Ecto neural progenitor cell (in vitro differentiated cells): ENCODE measurements at regions not wholly inside any gene's neighbourhood (a gene's known extent, or its start where the extent isn't known, plus 50 kb on each side); places are given as distances from the start of the nearest gene placed in this dataset.
"Not testable (repeated sequence)": the region's sequence is repeated elsewhere in the genome, so short reads cannot be mapped to it uniquely, and the experiment has no call there.

Source experiments
- DNase-seq: peaks from one replicate; pipeline ENCODE4 v3.0.0-alpha.2; 2018; ENCODE audit warnings: low spot score

GRCh38 chr19:5259750-5260149 lies 80.9 kb downstream of the PTPRS start:
- DNase-seq: no peak

DNA sequence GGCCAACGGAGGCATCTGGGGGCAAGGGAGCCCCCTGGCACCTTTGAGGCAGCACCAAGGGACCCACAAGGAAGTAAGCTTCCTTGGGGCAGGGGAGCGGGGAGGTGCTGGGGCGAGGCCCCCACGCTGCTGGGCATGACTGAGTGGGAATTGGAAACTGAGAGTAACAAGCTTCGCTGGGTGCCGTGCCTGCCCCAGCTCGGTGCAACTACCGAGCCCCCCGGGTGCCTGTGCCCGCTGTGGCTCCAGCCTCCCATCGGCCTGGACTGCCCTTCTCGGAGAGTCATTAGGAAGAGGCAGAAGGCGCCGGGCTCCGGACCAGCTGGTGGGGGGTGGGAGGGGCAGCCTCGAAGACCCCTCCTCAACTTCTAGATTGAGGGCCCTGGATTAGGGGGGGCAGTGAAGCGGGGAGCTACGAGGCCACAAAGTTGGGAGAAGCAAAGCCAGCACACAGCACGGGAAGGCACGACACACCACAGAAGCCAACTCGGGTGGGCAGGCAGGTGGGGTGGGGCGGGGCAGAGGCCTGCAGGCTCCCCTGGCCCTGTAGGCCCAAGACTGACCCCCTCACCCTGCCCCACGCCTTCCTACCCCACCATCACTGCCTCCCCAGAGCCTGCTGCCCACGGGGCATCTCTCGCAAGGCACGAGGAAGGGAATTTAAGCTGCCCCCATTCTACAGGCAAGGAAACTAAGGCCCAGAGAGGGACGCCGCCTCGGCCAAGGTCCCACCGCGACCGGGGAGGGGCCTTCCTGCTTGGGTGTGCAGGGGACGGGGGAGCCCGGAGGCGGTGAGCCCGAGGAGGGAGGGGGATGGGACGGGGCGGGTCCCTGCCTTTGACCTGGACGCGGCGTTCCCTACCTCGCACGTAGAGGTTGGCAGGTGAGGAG lies 83.2 kb downstream of the PTPRS start:
- no peak for DNase-seq

- no peak for DNase-seq
Measured at GRCh38 chr19:5255602-5256231, 84.9 kb downstream of the PTPRS start.

- no peak for DNase-seq
Measured at GRCh38 chr19:5254944-5255343, 85.7 kb downstream of the PTPRS start.

GRCh38 chr19:5254543-5254942 lies 86.1 kb downstream of the PTPRS start:
- DNase-seq: no peak

DNA sequence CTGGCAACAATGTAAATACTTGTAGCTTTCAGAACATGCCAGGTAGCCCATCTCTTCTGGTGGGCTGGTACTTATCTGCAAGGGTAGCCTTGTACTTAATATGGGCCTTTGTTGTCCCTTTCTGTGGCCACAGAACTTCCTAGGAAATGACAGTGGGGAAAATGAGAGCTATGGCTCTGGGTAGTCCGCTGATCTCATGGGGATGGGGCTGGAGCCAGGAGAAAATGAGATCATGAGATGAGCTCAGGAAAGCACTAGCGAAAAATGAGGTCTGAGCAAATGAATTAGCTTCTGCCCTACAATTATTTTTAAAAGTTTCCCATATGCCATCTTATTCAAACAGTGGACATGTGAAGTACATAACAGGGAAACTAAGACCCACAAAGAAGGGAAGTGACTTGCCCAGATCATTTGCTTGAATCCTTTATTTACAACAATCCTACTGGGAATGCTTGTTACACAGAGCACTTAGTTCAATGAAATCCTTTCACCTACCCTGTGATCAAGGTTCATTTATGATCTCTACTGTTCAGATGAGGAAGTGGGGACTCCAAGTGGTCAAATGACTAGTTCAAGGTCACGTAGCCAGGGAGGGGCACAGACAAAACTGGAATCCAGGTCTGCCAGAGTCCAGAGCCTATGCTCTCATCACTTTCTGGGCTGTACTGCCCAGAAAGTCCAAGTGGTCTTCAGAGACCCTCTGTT lies 87.1 kb downstream of the PTPRS start:
- no peak for DNase-seq

- no peak for DNase-seq
Measured at GRCh38 chr19:5251096-5252065, 89.2 kb downstream of the PTPRS start.

GRCh38 chr19:5250127-5250659 lies 90.4 kb downstream of the PTPRS start:
- no peak for DNase-seq

DNA sequence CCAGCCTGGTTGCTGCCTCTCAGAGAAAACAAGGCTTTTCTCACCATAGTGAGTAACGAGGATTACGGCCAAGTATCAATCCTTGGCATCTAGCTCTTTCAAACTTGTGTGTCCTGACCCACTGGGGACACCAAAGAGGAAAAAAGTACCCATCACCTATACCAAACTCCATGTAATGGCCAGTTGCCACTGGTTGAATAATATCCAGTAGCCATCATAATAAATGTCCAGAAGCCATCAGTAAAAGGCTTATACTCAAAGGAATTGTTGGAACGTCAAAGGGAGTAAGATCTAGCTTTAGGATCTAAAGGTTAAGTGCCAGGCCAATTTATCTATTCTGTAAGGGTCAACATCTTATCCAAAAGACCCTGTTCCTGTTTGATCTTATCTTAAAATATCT lies 91.1 kb downstream of the PTPRS start:
- no peak for DNase-seq

GRCh38 chr19:5247957-5248705 lies 92.5 kb downstream of the PTPRS start:
- no peak for DNase-seq

DNA sequence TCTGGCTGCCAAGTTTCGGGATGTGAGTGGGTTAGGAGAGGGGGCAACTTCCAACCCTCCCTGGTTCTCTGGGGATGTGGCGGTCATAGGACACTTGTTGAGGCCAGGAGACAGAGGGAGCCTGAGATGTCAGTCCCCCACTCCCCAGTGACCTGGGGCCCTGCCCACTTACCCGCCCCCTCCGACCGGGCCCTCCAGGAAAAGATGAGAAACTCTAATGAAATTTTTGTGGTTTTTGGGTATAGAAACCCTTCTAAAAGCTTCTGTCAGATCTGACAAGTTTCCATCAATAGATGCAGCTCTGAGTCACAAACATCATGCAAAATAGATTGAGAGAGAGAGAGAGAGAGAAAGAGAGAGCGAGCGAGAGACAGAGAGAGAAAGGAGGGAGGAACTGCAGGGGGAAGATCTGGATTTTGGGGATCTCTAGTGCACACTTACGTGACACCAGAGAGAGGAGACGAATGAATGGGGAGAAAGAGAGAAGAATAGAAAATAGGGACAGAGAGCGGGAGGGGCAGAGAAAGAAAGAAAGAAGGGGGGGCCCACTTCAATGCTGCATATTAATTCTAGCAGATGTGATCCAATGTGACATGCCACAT lies 94.0 kb downstream of the PTPRS start:
- no peak for DNase-seq

DNA sequence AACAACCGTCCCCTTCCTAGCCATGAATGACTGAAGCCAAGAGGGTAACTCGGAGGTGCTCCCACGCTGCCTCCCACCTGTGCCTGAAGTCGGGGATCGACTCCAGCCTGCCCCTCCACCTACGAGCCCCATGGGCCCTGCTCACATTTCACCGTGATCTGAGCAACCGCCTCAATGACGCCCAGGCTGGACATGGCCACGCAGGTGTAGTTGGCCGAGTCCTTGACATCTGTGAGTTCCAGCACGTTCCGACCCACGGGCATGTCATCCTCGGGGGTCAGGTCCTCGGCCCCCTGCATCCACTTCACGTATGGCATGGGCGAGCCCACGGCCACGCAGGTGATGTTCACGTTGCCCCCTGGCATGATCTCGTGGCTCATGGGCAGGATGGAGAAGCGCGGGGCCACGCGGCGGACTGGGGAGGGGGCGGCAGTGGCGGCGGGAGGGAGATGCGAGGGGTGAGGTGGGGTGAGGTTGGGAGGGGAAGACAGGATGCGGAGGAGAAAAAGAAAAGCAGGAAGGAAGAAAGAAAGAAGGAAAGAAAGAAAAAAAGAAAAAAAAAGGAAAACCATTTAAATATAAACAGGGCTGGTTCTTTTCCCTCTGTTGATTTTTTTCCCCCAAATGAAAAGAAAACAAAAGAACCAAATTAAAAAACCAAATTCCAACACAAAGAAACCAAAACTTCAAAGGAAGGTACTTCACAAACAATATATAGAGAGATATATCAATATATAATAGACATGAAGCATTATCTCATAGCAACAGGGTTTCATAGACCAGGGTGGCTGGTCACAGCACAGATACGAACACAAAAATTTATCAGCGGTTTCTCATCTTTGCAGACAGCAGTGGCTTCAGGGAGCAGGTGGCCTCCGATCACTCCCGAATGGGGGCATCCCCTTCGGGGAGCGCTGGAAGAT lies 94.7 kb downstream of the PTPRS start:
- DNase-seq: no peak

- DNase-seq: no peak
Measured at GRCh38 chr19:5244351-5244750, 96.3 kb downstream of the PTPRS start.

- DNase-seq: no peak
Measured at GRCh38 chr19:5243878-5244277, 96.7 kb downstream of the PTPRS start.

GRCh38 chr19:5241896-5242295 lies 98.7 kb downstream of the PTPRS start:
- not testable (repeated sequence) for DNase-seq

GRCh38 chr19:5240011-5240410 lies 100.6 kb downstream of the PTPRS start:
- DNase-seq: no peak

- no peak for DNase-seq
Measured at GRCh38 chr19:5238700-5239099, 101.9 kb downstream of the PTPRS start.

GRCh38 chr19:5237939-5238480 lies 102.6 kb downstream of the PTPRS start:
- no peak for DNase-seq
